SU-DHL-6 (cell line): ENCODE measurements at regions not wholly inside any gene's neighbourhood (a gene's known extent, or its start where the extent isn't known, plus 50 kb on each side); places are given as distances from the start of the nearest gene placed in this dataset.

Experiments used
- H2AFZ ChIP-seq: fragments of 200-600 bp; sonication (generic); 2 replicates; pipeline ENCODE4 v1.6.1; 2014; ENCODE audit warnings: low read depth, mild to moderate bottlenecking, moderate library complexity, mixed read lengths, antibody characterized with exemption, low read length; ENCODE audit not compliant: severe bottlenecking
- H3F3A ChIP-seq: fragments of 200-600 bp; shearing (Covaris generic); 2 replicates; pipeline ENCODE4 v1.6.0; 2016; ENCODE audit warnings: antibody characterized with exemption, mild to moderate bottlenecking; ENCODE audit not compliant: insufficient read depth
- H3K27ac ChIP-seq: fragments of 200-600 bp; sonication (generic); 2 replicates; pipeline ENCODE4 v1.5.1; 2016; ENCODE audit warnings: low read depth, mild to moderate bottlenecking, low read length, moderate library complexity, mixed read lengths
- H3K27me3 ChIP-seq: fragments of 200-600 bp; sonication (generic), shearing (Covaris generic); 2 replicates; pipeline ENCODE4 v1.6.0; 2014; ENCODE audit warnings: mild to moderate bottlenecking, low read length
- H3K36me3 ChIP-seq: fragments of 200-600 bp; sonication (generic); 2 replicates; pipeline ENCODE4 v1.6.1; 2014; ENCODE audit warnings: mild to moderate bottlenecking, low read length, mixed read lengths
- H3K4me2 ChIP-seq: fragments of 300-600, 200-600 bp; shearing (Covaris generic), sonication (generic); 2 replicates; pipeline ENCODE4 v1.6.0; 2014; ENCODE audit warnings: low read length, low read depth, mild to moderate bottlenecking; ENCODE audit not compliant: poor library complexity, severe bottlenecking
- H3K4me3 ChIP-seq: fragments of 200-600 bp; sonication (generic); 2 replicates; pipeline ENCODE4 v1.5.1; 2014; ENCODE audit warnings: antibody characterized with exemption, low read length, mild to moderate bottlenecking, mixed read lengths; ENCODE audit not compliant: insufficient read depth, poor library complexity, severe bottlenecking
- H3K79me2 ChIP-seq: fragments of 200-600 bp; sonication (generic); 2 replicates; pipeline ENCODE4 v1.6.1; 2014; ENCODE audit warnings: mild to moderate bottlenecking, low read length, moderate library complexity; ENCODE audit not compliant: insufficient read depth
- H3K9ac ChIP-seq: fragments of 200-600 bp; sonication (generic); 2 replicates; pipeline ENCODE4 v1.7.0; 2014; ENCODE audit warnings: mild to moderate bottlenecking, low read length
- H3K9me2 ChIP-seq: fragments of 200-600 bp; sonication (generic); replicated peaks from 2 replicates; pipeline ENCODE4 v1.6.1; 2014; ENCODE audit warnings: low read length; ENCODE audit not compliant: insufficient read depth
- H3K9me3 ChIP-seq: fragments of 200-600 bp; sonication (generic); 2 replicates; pipeline ENCODE4 v1.6.1; 2014; ENCODE audit warnings: low read length, mixed read lengths; ENCODE audit not compliant: insufficient read depth
- H4K20me1 ChIP-seq: fragments of 200-600 bp; sonication (generic); 2 replicates; pipeline ENCODE4 v1.6.1; 2014; ENCODE audit warnings: low read depth, mild to moderate bottlenecking, antibody characterized with exemption, low read length, moderate library complexity, mixed read lengths
- EZH2phosphoT487 ChIP-seq: fragments of 200-600 bp; sonication (generic), shearing (Covaris generic); conservative IDR thresholded peaks from 2 replicates; pipeline ENCODE4 v1.6.1; 2018; ENCODE audit warnings: mild to moderate bottlenecking, antibody characterized with exemption, low read length, moderate library complexity, mixed read lengths
- TF ChIP-seq, protein P1 (sequence below): fragments of 200-600 bp; sonication (generic); IDR thresholded peaks from one replicate; pipeline ENCODE4 v1.5.1; 2017; ENCODE audit warnings: antibody characterized with exemption, mild to moderate bottlenecking, low read length, moderate library complexity; ENCODE audit not compliant: insufficient read depth, poor library complexity, severe bottlenecking

GRCh38 chr18:45402485-45403056, 212.7 kb upstream of the SLC14A2 start:
- Histone ChIP-seq H3K4me2 (no peak overlapping the region), H3F3A (no peaks in the 10 kb centered on the region), H3K27ac (no peak overlapping the region), H4K20me1 (no peaks in the 10 kb centered on the region), H3K4me3 (no peak overlapping the region), H3K9ac (no peak overlapping the region), H3K36me3 (no peaks in the 10 kb centered on the region), H2AFZ (no peak overlapping the region), H3K9me3 (no peaks in the 10 kb centered on the region), H3K27me3 (no peaks in the 10 kb centered on the region), H3K9me2 (no peaks in the 10 kb centered on the region), H3K79me2 (no peaks in the 10 kb centered on the region)
- TF ChIP-seq, protein P1, sequence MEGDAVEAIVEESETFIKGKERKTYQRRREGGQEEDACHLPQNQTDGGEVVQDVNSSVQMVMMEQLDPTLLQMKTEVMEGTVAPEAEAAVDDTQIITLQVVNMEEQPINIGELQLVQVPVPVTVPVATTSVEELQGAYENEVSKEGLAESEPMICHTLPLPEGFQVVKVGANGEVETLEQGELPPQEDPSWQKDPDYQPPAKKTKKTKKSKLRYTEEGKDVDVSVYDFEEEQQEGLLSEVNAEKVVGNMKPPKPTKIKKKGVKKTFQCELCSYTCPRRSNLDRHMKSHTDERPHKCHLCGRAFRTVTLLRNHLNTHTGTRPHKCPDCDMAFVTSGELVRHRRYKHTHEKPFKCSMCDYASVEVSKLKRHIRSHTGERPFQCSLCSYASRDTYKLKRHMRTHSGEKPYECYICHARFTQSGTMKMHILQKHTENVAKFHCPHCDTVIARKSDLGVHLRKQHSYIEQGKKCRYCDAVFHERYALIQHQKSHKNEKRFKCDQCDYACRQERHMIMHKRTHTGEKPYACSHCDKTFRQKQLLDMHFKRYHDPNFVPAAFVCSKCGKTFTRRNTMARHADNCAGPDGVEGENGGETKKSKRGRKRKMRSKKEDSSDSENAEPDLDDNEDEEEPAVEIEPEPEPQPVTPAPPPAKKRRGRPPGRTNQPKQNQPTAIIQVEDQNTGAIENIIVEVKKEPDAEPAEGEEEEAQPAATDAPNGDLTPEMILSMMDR: no peak
- no peak for TF ChIP-seq EZH2phosphoT487

GRCh38 chr18:45403341-45404049, 211.8 kb upstream of the SLC14A2 start:
- Histone ChIP-seq H3F3A (no peaks in the 10 kb centered on the region), H3K4me3 (no peak overlapping the region), H3K27me3 (no peaks in the 10 kb centered on the region), H3K36me3 (no peaks in the 10 kb centered on the region), H3K79me2 (no peaks in the 10 kb centered on the region), H3K9me3 (no peaks in the 10 kb centered on the region), H4K20me1 (no peaks in the 10 kb centered on the region), H2AFZ (no peak overlapping the region), H3K9me2 (no peaks in the 10 kb centered on the region), H3K9ac (no peak overlapping the region), H3K4me2 (no peak overlapping the region), H3K27ac (no peak overlapping the region)
- no peak for TF ChIP-seq EZH2phosphoT487
- TF ChIP-seq, protein P1: no peak

- H3K27me3 ChIP-seq: no peaks in the 10 kb centered on the region
- H3K27ac ChIP-seq: no peak overlapping the region
- no peaks in the 10 kb centered on the region for H3K9me2 ChIP-seq
- TF ChIP-seq, protein P1: no peak
- no peak for TF ChIP-seq EZH2phosphoT487
- H3K79me2 ChIP-seq: no peaks in the 10 kb centered on the region
- no peaks in the 10 kb centered on the region for H3F3A ChIP-seq
- H3K4me3 ChIP-seq: no peak overlapping the region
- H3K9me3 ChIP-seq: no peaks in the 10 kb centered on the region
- H3K4me2 ChIP-seq: no peak overlapping the region
- H3K36me3 ChIP-seq: no peaks in the 10 kb centered on the region
- H4K20me1 ChIP-seq: no peaks in the 10 kb centered on the region
- no peak overlapping the region for H3K9ac ChIP-seq
- H2AFZ ChIP-seq: no peak overlapping the region
These were observed 207.1 kb upstream of the SLC14A2 start for GRCh38 chr18:45408218-45408617.
